Stimulated activated CD8-positive, alpha-beta memory T cell treated with anti-CD3 and anti-CD28 coated beads, Interleukin-7, amount 100 ng/mL, for 48 hours (primary cell): ENCODE measurements at regions not wholly inside any gene's neighbourhood (a gene's known extent, or its start where the extent isn't known, plus 50 kb on each side); places are given as distances from the start of the nearest gene placed in this dataset.

Experiments used
- DNase-seq, 2 donors: peaks; one replicate each; pipeline ENCODE4 v3.0.0-alpha.2; 2020; ENCODE audit warnings: low read depth in 1 of 2; ENCODE audit errors: extremely low read depth in 1 of 2

- DNase-seq: no peak
These were observed 114.8 kb upstream of the NAV2 start for GRCh38 chr11:19597876-19598275.

DNA sequence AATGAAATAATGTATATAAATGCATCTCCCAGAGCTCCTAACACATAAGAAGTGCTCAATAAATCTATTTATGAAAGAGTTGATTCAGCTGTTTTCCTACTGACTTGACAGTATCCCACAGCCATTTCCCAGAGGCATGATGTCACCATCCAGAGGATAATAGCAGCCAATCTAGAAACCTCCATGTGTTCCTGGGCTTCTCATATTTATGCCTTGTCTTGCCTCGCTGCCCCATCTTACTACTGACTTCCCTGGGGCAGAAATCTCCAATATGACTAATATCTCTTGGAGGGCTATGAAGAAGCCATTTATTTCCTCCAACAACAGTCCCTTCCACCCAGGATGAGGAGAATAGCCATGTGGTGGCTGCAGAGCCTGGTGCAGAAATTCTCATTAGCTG lies 115.4 kb upstream of the NAV2 start:
- DNase-seq: no peak

DNA sequence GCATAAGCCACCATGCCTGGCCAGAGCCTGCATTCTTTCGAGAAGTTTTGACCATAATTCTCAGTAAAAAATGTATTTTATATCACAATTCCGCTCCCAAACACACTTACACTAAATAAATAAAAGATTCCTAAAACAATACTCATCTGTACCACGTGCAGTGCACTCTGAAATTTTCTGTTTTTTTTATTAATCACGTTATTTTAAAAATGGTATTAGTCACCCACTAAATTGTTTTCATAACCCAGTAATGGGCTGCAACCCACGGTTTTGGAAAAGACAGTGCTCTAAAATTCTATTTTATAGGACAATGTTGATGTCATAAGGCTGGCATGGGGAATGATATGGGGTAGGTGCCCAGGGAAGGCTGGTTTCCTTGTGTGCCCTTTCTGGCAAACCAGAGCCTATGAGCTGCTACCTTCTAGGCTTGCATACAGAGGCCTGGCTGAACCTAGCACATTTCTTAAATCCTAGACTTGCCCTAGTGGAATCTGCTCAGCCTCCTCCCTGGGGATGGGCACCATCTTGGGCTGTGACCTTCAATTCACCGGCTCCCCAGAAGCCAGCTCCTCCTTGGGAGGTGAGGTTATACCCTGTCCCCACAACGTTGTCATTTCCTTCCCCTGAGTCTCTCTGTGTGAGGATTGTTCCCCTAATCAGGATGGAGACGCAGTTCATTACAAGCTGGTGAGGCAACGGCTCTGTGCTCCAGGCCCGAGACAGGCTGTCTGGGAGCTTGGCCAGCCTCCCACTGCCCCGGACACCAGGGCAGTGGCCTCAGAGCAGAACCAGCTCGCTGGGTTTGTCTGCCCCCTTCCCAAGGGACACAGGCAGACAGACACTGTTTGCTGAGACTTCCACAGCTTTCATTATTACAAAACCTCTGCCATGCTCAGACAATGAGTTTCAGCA lies 116.5 kb upstream of the NAV2 start:
- DNase-seq: no peak

DNA sequence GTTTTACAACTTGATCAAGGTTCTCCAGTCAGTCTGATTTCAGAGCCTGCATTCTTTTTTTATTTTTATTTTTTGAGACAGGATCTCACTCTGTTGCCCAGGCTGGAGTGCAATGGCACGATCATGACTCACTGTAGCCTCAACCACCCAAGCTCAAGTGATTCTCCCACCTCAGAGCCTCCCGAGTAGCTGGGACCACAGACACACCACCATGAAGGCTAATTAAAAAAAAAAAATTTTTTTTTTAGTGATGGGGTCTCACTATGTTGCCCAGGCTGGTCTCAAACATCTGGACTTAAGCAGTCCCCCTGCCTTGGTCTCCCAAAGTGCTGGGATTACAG lies 117.2 kb upstream of the NAV2 start:
- no peak for DNase-seq

DNA sequence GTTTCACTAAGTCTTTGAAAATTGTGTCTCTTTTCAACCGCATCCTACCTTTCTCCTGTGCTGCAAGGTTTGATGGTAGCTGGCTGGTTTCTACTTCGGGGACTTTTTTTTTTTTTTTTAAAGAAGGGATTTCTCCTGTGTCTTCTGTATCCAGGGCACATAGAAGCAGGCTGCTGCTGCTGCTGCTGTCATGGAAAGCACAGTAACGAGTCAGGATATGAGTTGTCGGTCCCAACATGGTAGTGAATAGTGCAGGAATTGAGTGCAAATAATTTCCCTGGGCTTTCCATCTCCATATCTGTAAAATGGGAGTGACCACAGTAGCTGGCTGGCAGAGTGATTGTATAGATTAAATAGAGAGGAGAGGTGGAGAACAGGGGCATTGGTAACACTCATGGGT lies 118.3 kb upstream of the NAV2 start:
- no peak for DNase-seq

- no peak for DNase-seq
These were observed 119.8 kb upstream of the NAV2 start for GRCh38 chr11:19592842-19593241.

- no peak for DNase-seq
These were observed 122.9 kb upstream of the NAV2 start for GRCh38 chr11:19589567-19590260.

GRCh38 chr11:19587979-19588378 lies 124.7 kb upstream of the NAV2 start:
- no peak for DNase-seq

GRCh38 chr11:19580646-19581045 lies 132.0 kb upstream of the NAV2 start:
- no peak for DNase-seq

- DNase-seq: no peak
These were observed 132.7 kb upstream of the NAV2 start for GRCh38 chr11:19579957-19580356.

GRCh38 chr11:19578871-19579270 lies 133.8 kb upstream of the NAV2 start:
- DNase-seq: no peak

DNA sequence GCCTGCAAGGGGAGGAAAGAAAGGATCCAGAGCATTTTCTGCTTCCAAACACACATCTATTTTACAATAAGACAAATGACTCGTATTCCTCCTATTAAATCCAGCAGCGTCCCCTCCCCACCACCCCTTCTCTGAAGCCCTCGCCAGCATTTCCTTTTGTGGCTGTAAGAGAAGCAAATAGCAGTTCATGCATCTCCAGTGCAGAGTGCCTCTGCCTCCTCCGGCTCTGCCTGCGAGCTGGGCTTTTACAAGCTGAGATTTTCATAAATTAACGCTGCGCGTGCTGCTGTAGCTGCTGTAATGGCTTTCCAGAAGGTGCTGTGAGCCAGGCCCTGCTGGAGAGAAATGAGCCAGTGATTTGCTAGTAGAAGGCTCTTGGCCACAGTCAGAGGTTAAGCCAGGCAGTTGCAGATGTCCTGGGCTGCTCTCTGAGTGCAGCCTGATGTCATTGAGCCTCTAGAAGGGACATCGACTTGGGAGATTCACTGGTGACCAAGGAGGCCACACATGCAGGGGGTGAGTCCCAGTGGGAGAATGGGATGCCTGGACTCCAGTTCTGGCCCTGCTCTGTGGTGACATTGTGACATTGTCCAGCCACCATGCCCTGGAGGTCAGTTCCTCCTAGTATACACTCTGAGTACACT lies 134.5 kb upstream of the NAV2 start:
- DNase-seq: no peak

DNA sequence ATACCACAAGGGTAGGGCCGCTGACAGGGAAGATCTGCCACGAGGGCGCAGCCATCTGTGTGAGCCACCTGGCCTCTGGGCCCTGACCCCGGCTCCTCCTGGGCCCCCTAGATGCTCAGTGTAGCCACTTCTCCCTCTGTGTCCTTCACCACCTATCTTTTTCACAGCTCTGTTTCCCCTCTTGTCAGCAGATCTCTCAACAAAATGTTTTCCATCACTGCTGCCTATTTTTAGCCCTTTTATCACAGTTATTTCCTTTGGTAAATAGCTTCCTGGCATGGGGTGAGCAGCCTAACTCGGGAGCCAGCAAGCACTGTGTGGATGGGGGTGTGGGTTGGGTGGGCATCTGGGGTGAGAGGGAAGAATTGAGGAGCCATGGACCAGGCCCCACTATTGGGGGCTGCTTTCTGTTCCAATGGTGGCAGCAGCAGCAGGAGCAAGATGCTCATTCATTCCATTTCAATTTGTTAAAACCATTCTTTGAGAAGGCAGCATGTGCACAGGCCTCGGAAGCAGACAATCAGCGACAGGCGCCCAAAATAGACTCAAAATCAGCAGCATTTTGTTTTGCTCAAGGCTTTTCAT lies 135.2 kb upstream of the NAV2 start:
- no peak for DNase-seq

- DNase-seq: no peak
These were observed 135.7 kb upstream of the NAV2 start for GRCh38 chr11:19576903-19577302.

DNA sequence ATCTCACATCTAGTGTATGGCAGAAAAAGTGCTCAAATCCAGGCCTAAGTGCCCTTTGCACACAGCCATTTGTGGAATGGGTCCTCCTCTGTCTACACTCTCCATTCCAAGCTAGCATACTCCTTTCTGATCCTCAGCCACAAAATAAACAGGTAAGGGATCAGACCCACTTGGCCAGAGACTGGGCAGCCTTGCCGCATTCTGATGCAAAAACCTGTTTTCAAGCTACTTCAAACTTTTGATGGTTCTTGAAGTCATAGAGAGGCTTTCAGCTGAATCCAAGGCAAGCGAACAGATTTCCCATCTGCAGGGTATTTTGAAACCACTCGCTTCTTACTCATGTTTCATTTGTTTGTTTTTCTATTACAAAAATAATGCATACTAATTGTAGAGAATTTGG lies 136.6 kb upstream of the NAV2 start:
- DNase-seq: no peak

- no peak for DNase-seq
These were observed 137.7 kb upstream of the NAV2 start for GRCh38 chr11:19574916-19575315.

- DNase-seq: no peak
These were observed 139.0 kb upstream of the NAV2 start for GRCh38 chr11:19573666-19574065.

DNA sequence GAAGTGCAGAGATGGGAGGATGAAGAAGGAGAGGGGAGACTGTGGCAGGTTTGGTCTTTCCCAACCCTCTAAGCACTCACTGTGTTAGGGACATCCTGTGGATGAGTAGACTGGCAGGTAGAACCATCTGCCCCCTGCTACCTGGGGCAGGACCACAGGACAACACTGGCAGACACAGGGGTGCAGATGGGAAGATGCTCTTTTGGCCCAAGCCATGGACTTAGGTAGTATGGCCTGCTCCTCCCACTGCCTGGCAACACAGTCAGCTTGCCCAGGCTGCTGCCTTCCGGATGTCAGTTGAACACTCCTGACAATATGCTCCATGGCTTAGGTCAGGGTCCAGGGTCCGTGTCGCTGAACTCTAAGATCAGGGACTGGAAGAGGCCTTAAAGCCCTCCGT lies 140.7 kb upstream of the NAV2 start:
- DNase-seq: no peak

DNA sequence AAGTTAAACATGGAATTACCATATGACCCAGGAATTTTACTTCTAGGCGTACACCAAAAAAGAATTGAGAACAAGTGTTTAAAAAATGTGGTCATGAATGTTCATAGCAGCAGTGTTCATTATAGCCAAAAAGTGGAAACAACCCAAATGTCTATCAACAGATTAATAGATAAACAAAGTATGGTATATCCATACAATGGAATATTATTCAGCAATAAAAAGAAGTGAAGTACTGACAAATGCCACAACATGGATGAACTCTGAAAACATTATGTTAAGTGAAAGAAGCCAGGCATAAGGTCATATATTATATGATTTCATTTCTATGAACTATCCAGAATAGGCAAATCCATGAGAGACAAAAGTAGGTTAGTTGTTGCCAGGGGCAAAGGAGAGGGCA lies 141.7 kb upstream of the NAV2 start:
- no peak for DNase-seq

DNA sequence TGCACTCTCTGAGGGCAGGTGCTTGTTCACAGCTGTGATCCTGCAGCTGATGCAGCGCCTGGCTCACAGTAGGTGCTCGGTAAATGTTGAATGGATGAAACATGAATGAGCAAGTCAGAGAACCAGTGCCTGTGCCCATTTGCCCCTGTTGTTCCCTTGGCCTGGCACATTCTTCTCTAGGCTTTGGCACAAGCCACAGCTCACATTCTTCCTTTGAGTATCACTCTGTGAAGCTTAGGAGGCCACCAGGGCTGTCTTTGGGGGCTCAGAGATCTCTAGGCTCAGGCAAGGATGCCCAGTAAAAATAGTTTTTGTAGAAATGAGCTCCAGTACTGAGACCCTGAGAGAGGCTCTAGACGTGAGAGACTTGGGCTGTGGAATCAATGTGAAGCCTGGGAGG lies 144.6 kb upstream of the NAV2 start:
- no peak for DNase-seq

- DNase-seq: no peak
These were observed 145.9 kb upstream of the NAV2 start for GRCh38 chr11:19566583-19567379.
